ENCODE measurements at regions not wholly inside any gene's neighbourhood (a gene's known extent, or its start where the extent isn't known, plus 50 kb on each side); places are given as distances from the start of the nearest gene placed in this dataset.
A peak's percentile ranks its signal among the peaks of the same experiment; 100 is the strongest.

- TF ChIP-seq CTCF (IDR thresholded peaks at IDR 0.05; ENCODE audit: insufficient read depth, low read depth, low read length), result no peak
- TF ChIP-seq EZH2 (IDR thresholded peaks at IDR 0.05; ENCODE audit: insufficient read depth, low read length), result no peak
These were observed 551.2 kb upstream of the KLF4 start for GRCh38 chr9:108040783-108041182.

GRCh38 chr9:108039493-108039892 is 549.9 kb upstream of the KLF4 start:
- H3K27ac Mint-ChIP-seq (ENCODE audit: unreplicated experiment), result no peak overlapping the region
- H3K79me2 ChIP-seq (ENCODE audit: insufficient read depth, low read length), result no peaks in the 10 kb centered on the region
- TF ChIP-seq EZH2 (IDR thresholded peaks at IDR 0.05; ENCODE audit: insufficient read depth, low read length), result no peak
- no peak for TF ChIP-seq CTCF (IDR thresholded peaks at IDR 0.05; ENCODE audit: insufficient read depth, low read depth, low read length)
- FAIRE-seq (no peak), DNase-seq (ENCODE audit: low read depth) (no peak)
- peaks cover 5% of the 10 kb centered on the region for H3K27me3 Mint-ChIP-seq (ENCODE audit: low read depth, unreplicated experiment)
- H3K27me3 ChIP-seq (ENCODE audit: insufficient read depth, low read length), result no peaks in the 10 kb centered on the region
- peaks cover 14% of the 10 kb centered on the region for H3K4me1 ChIP-seq (ENCODE audit: insufficient read depth, low read length)
- H3K9me3 Mint-ChIP-seq (ENCODE audit: unreplicated experiment), result peaks cover 16% of the 10 kb centered on the region
- H3K36me3 Mint-ChIP-seq (ENCODE audit: low read depth, unreplicated experiment), result no peaks in the 10 kb centered on the region
- H2AFZ ChIP-seq (ENCODE audit: low read depth, low read length), result no peak overlapping the region
- no peak overlapping the region for H3K27ac ChIP-seq (ENCODE audit: low read depth, low read length)
- H3K4me1 Mint-ChIP-seq (ENCODE audit: low read depth, unreplicated experiment), result peaks cover 18% of the 10 kb centered on the region
- no peak overlapping the region for H3K9ac ChIP-seq (ENCODE audit: low read length)
- peaks cover 4% of the 10 kb centered on the region for H3K9me3 ChIP-seq (ENCODE audit: insufficient read depth, low read depth, low read length)
- H3K4me2 ChIP-seq (ENCODE audit: low read length), result no peak overlapping the region
- no peak overlapping the region for H3K4me3 ChIP-seq (ENCODE audit: insufficient read depth, low read depth, low read length)
- no peaks in the 10 kb centered on the region for H4K20me1 ChIP-seq (ENCODE audit: insufficient read depth, low read length)
- H3K4me3 Mint-ChIP-seq (ENCODE audit: unreplicated experiment), result no peak overlapping the region
- H3K36me3 ChIP-seq (ENCODE audit: insufficient read depth, low read length), result no peaks in the 10 kb centered on the region

More at GRCh38 chr9:108040783-108041182, 551.2 kb upstream of the KLF4 start:
- H3K9ac ChIP-seq (ENCODE audit: low read length), result no peak overlapping the region
- H4K20me1 ChIP-seq (ENCODE audit: insufficient read depth, low read length), result no peaks in the 10 kb centered on the region
- Mint-ChIP-seq H3K9me3 (ENCODE audit: unreplicated experiment) (peaks cover 18% of the 10 kb centered on the region), H3K36me3 (ENCODE audit: low read depth, unreplicated experiment) (no peaks in the 10 kb centered on the region), H3K4me3 (ENCODE audit: unreplicated experiment) (no peak overlapping the region), H3K27ac (ENCODE audit: unreplicated experiment) (peak overlapping the region; percentile 74), H3K4me1 (ENCODE audit: low read depth, unreplicated experiment) (peaks cover 14% of the 10 kb centered on the region), H3K27me3 (ENCODE audit: low read depth, unreplicated experiment) (peaks cover 5% of the 10 kb centered on the region)
- no peaks in the 10 kb centered on the region for H3K27me3 ChIP-seq (ENCODE audit: insufficient read depth, low read length)
- no peaks in the 10 kb centered on the region for H3K36me3 ChIP-seq (ENCODE audit: insufficient read depth, low read length)
- no peaks in the 10 kb centered on the region for H3K79me2 ChIP-seq (ENCODE audit: insufficient read depth, low read length)
- H3K27ac ChIP-seq (ENCODE audit: low read depth, low read length), result no peak overlapping the region
- DNase-seq (ENCODE audit: low read depth) (peak; percentile 34), FAIRE-seq (no peak)
- no peak overlapping the region for H3K4me3 ChIP-seq (ENCODE audit: insufficient read depth, low read depth, low read length)
- H3K4me1 ChIP-seq (ENCODE audit: insufficient read depth, low read length), result peaks cover 14% of the 10 kb centered on the region
- H3K9me3 ChIP-seq (ENCODE audit: insufficient read depth, low read depth, low read length), result peaks cover 5% of the 10 kb centered on the region
- H3K4me2 ChIP-seq (ENCODE audit: low read length), result peak overlapping the region; percentile 26
- no peak overlapping the region for H2AFZ ChIP-seq (ENCODE audit: low read depth, low read length)

GRCh38 chr9:108039012-108039411 is 549.4 kb upstream of the KLF4 start:
- Mint-ChIP-seq H3K4me1 (ENCODE audit: low read depth, unreplicated experiment) (peaks cover 20% of the 10 kb centered on the region), H3K27me3 (ENCODE audit: low read depth, unreplicated experiment) (peaks cover 5% of the 10 kb centered on the region), H3K9me3 (ENCODE audit: unreplicated experiment) (peaks cover 14% of the 10 kb centered on the region), H3K36me3 (ENCODE audit: low read depth, unreplicated experiment) (no peaks in the 10 kb centered on the region), H3K27ac (ENCODE audit: unreplicated experiment) (no peak overlapping the region), H3K4me3 (ENCODE audit: unreplicated experiment) (no peak overlapping the region)
- Histone ChIP-seq H4K20me1 (ENCODE audit: insufficient read depth, low read length) (no peaks in the 10 kb centered on the region), H3K4me1 (ENCODE audit: insufficient read depth, low read length) (peaks cover 14% of the 10 kb centered on the region), H3K9ac (ENCODE audit: low read length) (no peak overlapping the region), H3K79me2 (ENCODE audit: insufficient read depth, low read length) (no peaks in the 10 kb centered on the region), H3K4me3 (ENCODE audit: insufficient read depth, low read depth, low read length) (no peak overlapping the region), H3K27ac (ENCODE audit: low read depth, low read length) (no peak overlapping the region), H3K9me3 (ENCODE audit: insufficient read depth, low read depth, low read length) (peaks cover 3% of the 10 kb centered on the region), H3K36me3 (ENCODE audit: insufficient read depth, low read length) (no peaks in the 10 kb centered on the region), H2AFZ (ENCODE audit: low read depth, low read length) (no peak overlapping the region), H3K27me3 (ENCODE audit: insufficient read depth, low read length) (no peaks in the 10 kb centered on the region), H3K4me2 (ENCODE audit: low read length) (no peak overlapping the region)
- no peak for FAIRE-seq
- TF ChIP-seq EZH2 (IDR thresholded peaks at IDR 0.05; ENCODE audit: insufficient read depth, low read length) (no peak), CTCF (IDR thresholded peaks at IDR 0.05; ENCODE audit: insufficient read depth, low read depth, low read length) (no peak)
- DNase-seq (ENCODE audit: low read depth), result no peak

Measured in astrocyte (in vitro differentiated cells and primary cell).